ENCODE measurements at regions not wholly inside any gene's neighbourhood (a gene's known extent, or its start where the extent isn't known, plus 50 kb on each side); places are given as distances from the start of the nearest gene placed in this dataset.

DNA sequence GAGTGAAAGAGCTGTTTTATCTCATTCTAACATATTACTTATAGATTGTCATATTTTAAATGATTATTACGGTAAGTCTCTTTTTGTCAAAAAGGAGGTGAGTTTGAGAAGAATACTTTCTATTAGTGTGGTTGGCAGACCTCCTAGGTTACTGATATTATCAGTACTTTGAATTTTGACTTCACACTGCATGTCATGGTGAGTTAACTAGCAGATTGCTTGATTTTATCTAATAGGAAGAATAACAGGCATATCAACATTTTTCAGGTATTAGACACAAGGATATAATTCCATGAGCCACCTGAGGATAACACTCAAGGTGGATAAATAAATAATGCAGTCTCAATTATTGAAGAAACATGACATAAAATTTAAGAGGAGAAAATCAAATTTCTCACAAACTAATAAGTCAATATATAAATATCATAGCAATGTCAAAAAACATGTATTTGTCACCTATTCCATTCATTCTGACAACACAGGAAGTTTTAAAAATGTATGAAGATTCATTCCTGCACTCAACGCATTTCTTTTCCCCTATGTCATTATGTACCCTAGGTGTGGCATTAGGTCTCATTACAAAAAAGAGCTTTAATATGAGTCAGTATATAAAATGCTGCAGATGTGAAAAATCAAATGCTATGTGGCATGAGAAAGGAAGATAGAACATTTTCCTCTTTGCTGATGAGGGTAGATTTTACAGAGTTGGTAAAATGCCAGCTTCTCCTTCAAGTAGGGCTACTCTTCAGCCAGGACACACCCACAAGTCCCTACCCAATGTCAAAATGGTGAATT lies 1621.6 kb downstream of the REEP3 start:
- TF ChIP-seq, protein P1, sequence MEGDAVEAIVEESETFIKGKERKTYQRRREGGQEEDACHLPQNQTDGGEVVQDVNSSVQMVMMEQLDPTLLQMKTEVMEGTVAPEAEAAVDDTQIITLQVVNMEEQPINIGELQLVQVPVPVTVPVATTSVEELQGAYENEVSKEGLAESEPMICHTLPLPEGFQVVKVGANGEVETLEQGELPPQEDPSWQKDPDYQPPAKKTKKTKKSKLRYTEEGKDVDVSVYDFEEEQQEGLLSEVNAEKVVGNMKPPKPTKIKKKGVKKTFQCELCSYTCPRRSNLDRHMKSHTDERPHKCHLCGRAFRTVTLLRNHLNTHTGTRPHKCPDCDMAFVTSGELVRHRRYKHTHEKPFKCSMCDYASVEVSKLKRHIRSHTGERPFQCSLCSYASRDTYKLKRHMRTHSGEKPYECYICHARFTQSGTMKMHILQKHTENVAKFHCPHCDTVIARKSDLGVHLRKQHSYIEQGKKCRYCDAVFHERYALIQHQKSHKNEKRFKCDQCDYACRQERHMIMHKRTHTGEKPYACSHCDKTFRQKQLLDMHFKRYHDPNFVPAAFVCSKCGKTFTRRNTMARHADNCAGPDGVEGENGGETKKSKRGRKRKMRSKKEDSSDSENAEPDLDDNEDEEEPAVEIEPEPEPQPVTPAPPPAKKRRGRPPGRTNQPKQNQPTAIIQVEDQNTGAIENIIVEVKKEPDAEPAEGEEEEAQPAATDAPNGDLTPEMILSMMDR (IDR thresholded peaks at IDR 0.05), result no peak
- TF ChIP-seq EZH2 (IDR thresholded peaks at IDR 0.05) (no peak), EZH2phosphoT487 (IDR thresholded peaks at IDR 0.05) (no peak)

Data from neural progenitor cell (in vitro differentiated cells).